Heart left ventricle (tissue), 13 donors: ENCODE measurements at regions not wholly inside any gene's neighbourhood (a gene's known extent, or its start where the extent isn't known, plus 50 kb on each side); places are given as distances from the start of the nearest gene placed in this dataset.

ENCODE experiments used
- CTCF ChIP-seq, 12 donors: fragments of 200-600 bp; sonication (generic) in 4 of 12; IDR thresholded peaks; one replicate each; pipeline versions ENCODE4 v1.5.0 to v1.8.0; 2018 to 2022; ENCODE audit warnings: antibody characterized with exemption in 12 of 12, mild to moderate bottlenecking in 5 of 12
- POLR2A ChIP-seq, 2 donors: fragments of 450-650 bp; IDR thresholded peaks; one replicate each; pipeline ENCODE4 v1.6.1; 2017; ENCODE audit warnings: antibody characterized with exemption in 2 of 2, mild to moderate bottlenecking in 2 of 2, moderate library complexity in 2 of 2
- donor health status: ischemic (EF 13 %, LVEDD 7.1; RV severe dilation, severe dysfunction).
- donor health status: DM: no; HTN: yes; CAD: no.
- donor health status: DM: no; HTN: no; CAD: no.
- donor health status: ischemic (EF 25% LVEDD 6.9; RV normal size, moderate dysfunction).
- donor health status: ischemic (EF 25% LVEDD 5.7; RV mildly dilated, moderate dysfunction).
- donor health status: ischemic (EF 35%, LVEDD 5.7; RV mildly dilated, moderate dysfunction).
- donor health status: nonischemic (EF 11% LVEDD 7.7; RV severe dilation, severe dysfunction).
- donor health status: DM: yes; HTN: yes; CAD: no.
- donor health status: PGD.
- donor health status: ischemic (EF 29% LVEDD 5.4; RV normal size, mild dysfunction).
- donor health status: nonischemic (EF 23%, LVEDD 6.1; RV moderate dilation, normal function).

GRCh38 chr1:34290831-34291230, 114.1 kb downstream of the C1orf94 start:
- TF ChIP-seq CTCF (IDR thresholded peaks at IDR 0.05) = no peak
- TF ChIP-seq POLR2A (IDR thresholded peaks at IDR 0.05) = no peak
